HEK293 (cell line): ENCODE measurements at regions not wholly inside any gene's neighbourhood (a gene's known extent, or its start where the extent isn't known, plus 50 kb on each side); places are given as distances from the start of the nearest gene placed in this dataset.

Experiments used
- CTCF ChIA-PET: fragments of 350-600 bp; formaldehyde crosslinking; extraction: SDS; loops from one replicate; lab custom pipeline; 2021; ENCODE audit warnings: antibody characterized with exemption; lab: Yijun Ruan, JAX
- POLR2A ChIA-PET: fragments of 300-600 bp; formaldehyde crosslinking; extraction: SDS; loops from one replicate; lab custom pipeline; 2020; ENCODE audit warnings: antibody characterized with exemption, inconsistent platforms; lab: Yijun Ruan, JAX
- H3K27ac ChIP-seq: fragments of 200-500 bp; sonication (Bioruptor generic); 2 replicates; pipeline ENCODE4 v1.5.1; 2014; ENCODE audit warnings: low read depth, low read length, control low read depth, inconsistent platforms; ENCODE audit errors: extremely low read depth
- H3K36me3 ChIP-seq, 2 experiments: fragments of 200-500 bp in 1 of 2; sonication (Bioruptor generic) in 1 of 2; 1 replicate in 1 of 2; 2 replicates in 1 of 2; pipeline ENCODE4 v1.5.1; 2014 to 2017; ENCODE audit warnings: inconsistent platforms in 2 of 2, low read length in 2 of 2; ENCODE audit not compliant: control insufficient read depth in 2 of 2, insufficient read depth in 1 of 2
- H3K4me1 ChIP-seq: fragments of 200-500 bp; sonication (Bioruptor generic); 2 replicates; pipeline ENCODE4 v1.5.1; 2014; ENCODE audit warnings: mild to moderate bottlenecking, low read length, inconsistent platforms; ENCODE audit not compliant: control insufficient read depth, insufficient read depth
- H3K4me3 ChIP-seq: 2 replicates; pipeline ENCODE4 v1.5.1; 2011; ENCODE audit warnings: low read depth, mild to moderate bottlenecking, control low read depth, low read length, moderate library complexity
- H3K9me3 ChIP-seq: fragments of 200-500 bp; sonication (Bioruptor generic); 2 replicates; pipeline ENCODE4 v1.5.1; 2014; ENCODE audit warnings: low read depth, low read length, inconsistent platforms; ENCODE audit not compliant: control insufficient read depth, insufficient read depth
- BCL11A ChIP-seq: fragments of 450-650 bp; formaldehyde crosslinking; IDR thresholded peaks from 2 replicates; pipeline ENCODE4 v1.5.1; 2016; ENCODE audit warnings: low read depth, missing biosample characterization, missing genetic modification characterization
- BCL11B ChIP-seq: fragments of 450-650 bp; formaldehyde crosslinking; IDR thresholded peaks from 2 replicates; pipeline ENCODE4 v1.5.1; 2016; ENCODE audit warnings: low read depth, missing biosample characterization, missing genetic modification characterization
- GFI1B ChIP-seq: fragments of 450-650 bp; formaldehyde crosslinking; IDR thresholded peaks from 2 replicates; pipeline ENCODE4 v1.5.1; 2016; ENCODE audit warnings: missing biosample characterization, missing genetic modification characterization
- KLF16 ChIP-seq: fragments of 450-650 bp; formaldehyde crosslinking; IDR thresholded peaks from 2 replicates; pipeline ENCODE4 v1.5.1; 2017; ENCODE audit warnings: missing biosample characterization, missing genetic modification characterization
- PATZ1 ChIP-seq: fragments of 450-650 bp; formaldehyde crosslinking; IDR thresholded peaks from 2 replicates; pipeline ENCODE4 v1.5.1; 2016; ENCODE audit warnings: missing biosample characterization, missing genetic modification characterization
- PBX3 ChIP-seq: sonication (generic); formaldehyde crosslinking; IDR thresholded peaks from 2 replicates; pipeline ENCODE4 v1.8.1; 2022; ENCODE audit warnings: mild to moderate bottlenecking, moderate library complexity, missing genetic modification reagents
- ZFP37 ChIP-seq: fragments of 450-650 bp; formaldehyde crosslinking; IDR thresholded peaks from 2 replicates; pipeline ENCODE4 v1.5.1; 2016; ENCODE audit warnings: missing biosample characterization, missing genetic modification characterization
- ZNF148 ChIP-seq: fragments of 450-650 bp; formaldehyde crosslinking; IDR thresholded peaks from 2 replicates; pipeline ENCODE4 v1.5.0; 2017; ENCODE audit warnings: missing biosample characterization, missing genetic modification characterization, borderline replicate concordance
- ZNF292 ChIP-seq: fragments of 450-650 bp; formaldehyde crosslinking; IDR thresholded peaks from 2 replicates; pipeline ENCODE4 v1.5.1; 2016; ENCODE audit warnings: low read depth, missing biosample characterization, missing genetic modification characterization, borderline replicate concordance
- ZNF354C ChIP-seq: fragments of 450-650 bp; formaldehyde crosslinking; IDR thresholded peaks from 2 replicates; pipeline ENCODE4 v1.5.1; 2016; ENCODE audit warnings: missing biosample characterization, missing genetic modification characterization, low read depth, borderline replicate concordance
- ZNF366 ChIP-seq: fragments of 450-650 bp; formaldehyde crosslinking; conservative IDR thresholded peaks from 2 replicates; pipeline ENCODE4 v1.5.1; 2016; ENCODE audit warnings: missing biosample characterization, missing genetic modification characterization
- ZNF404 ChIP-seq: fragments of 450-650 bp; formaldehyde crosslinking; IDR thresholded peaks from 2 replicates; pipeline ENCODE4 v1.5.1; 2017; ENCODE audit warnings: missing biosample characterization, missing genetic modification characterization
- ZNF423 ChIP-seq: fragments of 450-650 bp; formaldehyde crosslinking; IDR thresholded peaks from 2 replicates; pipeline ENCODE4 v1.5.1; 2016; ENCODE audit warnings: missing biosample characterization, missing genetic modification characterization
- ZNF513 ChIP-seq: fragments of 450-650 bp; IDR thresholded peaks from 2 replicates; pipeline ENCODE4 v1.5.1; 2018; ENCODE audit warnings: missing biosample characterization, missing genetic modification characterization
- ZNF654 ChIP-seq: fragments of 450-650 bp; formaldehyde crosslinking; IDR thresholded peaks from 2 replicates; pipeline ENCODE4 v1.5.1; 2016; ENCODE audit warnings: low read depth, missing biosample characterization, missing genetic modification characterization
- ZNF785 ChIP-seq: fragments of 450-650 bp; formaldehyde crosslinking; IDR thresholded peaks from 2 replicates; pipeline ENCODE4 v1.5.1; 2016; ENCODE audit warnings: missing biosample characterization, missing genetic modification characterization
- ZSCAN18 ChIP-seq: fragments of 450-650 bp; formaldehyde crosslinking; IDR thresholded peaks from 2 replicates; pipeline ENCODE4 v1.5.1; 2016; ENCODE audit warnings: missing biosample characterization, missing genetic modification characterization
- ZXDB ChIP-seq: fragments of 450-650 bp; formaldehyde crosslinking; IDR thresholded peaks from 2 replicates; pipeline ENCODE4 v1.5.1; 2016; ENCODE audit warnings: missing biosample characterization, missing genetic modification characterization

- no peaks in the 10 kb centered on the region for H3K4me1 ChIP-seq
- no peak overlapping the region for H3K4me3 ChIP-seq
- no peaks in the 10 kb centered on the region for H3K36me3 ChIP-seq
- no peaks in the 10 kb centered on the region for H3K9me3 ChIP-seq
- CTCF ChIA-PET = no interaction called here
- POLR2A ChIA-PET = interaction anchor here (0.5 kb wide), 1 partner anchor 1665 kb away, joined by 4 read pairs; no protein-coding TSS in a partner anchor
- no peak for TF ChIP-seq ZNF366 (tag by site-specific recombination)
- TF ChIP-seq ZNF423 (tag by site-specific recombination) = no peak
- TF ChIP-seq ZXDB (tag by site-specific recombination) = no peak
- no peak for TF ChIP-seq ZNF513
- no peak for TF ChIP-seq KLF16
- no peak for TF ChIP-seq ZNF404
- no peak for TF ChIP-seq BCL11A (tag by site-specific recombination)
- TF ChIP-seq BCL11B (tag by site-specific recombination) = no peak
- TF ChIP-seq ZFP37 = no peak
- TF ChIP-seq ZNF292 = no peak
- TF ChIP-seq PATZ1 = no peak
- no peak for TF ChIP-seq ZSCAN18 (tag by site-specific recombination)
- TF ChIP-seq ZNF148 (tag by site-specific recombination) = no peak
- TF ChIP-seq GFI1B = no peak
- no peak for TF ChIP-seq ZNF785 (tag by site-specific recombination)
- TF ChIP-seq PBX3 (CRISPR knock-in tag) = no peak
- TF ChIP-seq ZNF654 (tag by site-specific recombination) = no peak
- no peak for TF ChIP-seq ZNF354C (tag by site-specific recombination)
- H3K27ac ChIP-seq = no peak overlapping the region
Observed at GRCh38 chr20:4522310-4522709, 163.9 kb upstream of the PRNP start.
